GM23338 (cell line): ENCODE measurements at regions not wholly inside any gene's neighbourhood (a gene's known extent, or its start where the extent isn't known, plus 50 kb on each side); places are given as distances from the start of the nearest gene placed in this dataset.

Source experiments
- ATAC-seq: fragments of 200-7000 bp; cut with Tn5 transposase; 3 replicates; pipeline ENCODE4 v1.9.1; 2020
- DNase-seq: peaks from one replicate; pipeline ENCODE4 v3.0.0-alpha.2; 2015; ENCODE audit warnings: low spot score
- H2AFZ ChIP-seq: fragments of 200-600 bp; sonication (generic); 2 replicates; pipeline ENCODE4 v1.8.0; 2016; ENCODE audit warnings: antibody characterized with exemption, mild to moderate bottlenecking, moderate library complexity
- H3F3A ChIP-seq: fragments of 200-600 bp; sonication (generic); replicated peaks from 2 replicates; pipeline ENCODE4 v1.8.0; 2017; ENCODE audit warnings: antibody characterized with exemption, mixed run types, low read depth
- H3K27ac ChIP-seq: fragments of 200-600 bp; sonication (generic); 2 replicates; pipeline ENCODE4 v1.6.1; 2016; ENCODE audit warnings: low read depth
- H3K27me3 ChIP-seq: fragments of 200-600 bp; sonication (generic); 2 replicates; pipeline ENCODE4 v1.8.0; 2016; ENCODE audit warnings: mild to moderate bottlenecking, mixed run types, moderate library complexity; ENCODE audit not compliant: insufficient read depth
- H3K36me3 ChIP-seq: fragments of 200-600 bp; sonication (generic); 2 replicates; pipeline ENCODE4 v1.8.0; 2016; ENCODE audit warnings: mild to moderate bottlenecking; ENCODE audit not compliant: insufficient read depth
- H3K4me1 ChIP-seq: fragments of 200-600 bp; sonication (generic); 2 replicates; pipeline ENCODE4 v1.8.0; 2016; ENCODE audit warnings: mild to moderate bottlenecking, moderate library complexity; ENCODE audit not compliant: insufficient read depth
- H3K4me2 ChIP-seq: fragments of 200-600 bp; sonication (generic); 2 replicates; pipeline ENCODE4 v1.7.1; 2017; ENCODE audit warnings: mixed run types
- H3K4me3 ChIP-seq: fragments of 200-600 bp; sonication (generic); 2 replicates; pipeline ENCODE4 v1.6.1; 2016; ENCODE audit warnings: mixed run types
- H3K79me2 ChIP-seq: fragments of 200-600 bp; sonication (generic); replicated peaks from 2 replicates; pipeline ENCODE4 v1.8.0; 2017; ENCODE audit warnings: mild to moderate bottlenecking; ENCODE audit not compliant: insufficient read depth
- H3K9me2 ChIP-seq: fragments of 200-600 bp; sonication (generic); 2 replicates; pipeline ENCODE4 v1.8.0; 2017; ENCODE audit not compliant: insufficient read depth
- H4K20me1 ChIP-seq: fragments of 200-600 bp; sonication (generic); replicated peaks from 2 replicates; pipeline ENCODE4 v1.8.0; 2017; ENCODE audit warnings: mild to moderate bottlenecking; ENCODE audit not compliant: insufficient read depth
- H3K27ac Mint-ChIP-seq: 2 replicates; pipeline ENCODE4 v1.8.0; 2020; ENCODE audit warnings: inconsistent platforms, mild to moderate bottlenecking, moderate library complexity, mixed read lengths
- H3K27me3 Mint-ChIP-seq: 3 replicates; pipeline ENCODE4 v1.8.0; 2022; ENCODE audit warnings: low read depth, mild to moderate bottlenecking, moderate library complexity, mixed read lengths, inconsistent platforms; ENCODE audit not compliant: insufficient read depth, poor library complexity
- H3K36me3 Mint-ChIP-seq: 3 replicates; pipeline ENCODE4 v1.8.0; 2021; ENCODE audit warnings: low read depth, mild to moderate bottlenecking, inconsistent platforms, moderate library complexity, mixed read lengths
- H3K4me1 Mint-ChIP-seq: 3 replicates; pipeline ENCODE4 v1.8.0; 2020; ENCODE audit warnings: mild to moderate bottlenecking, inconsistent platforms, mixed read lengths
- H3K4me3 Mint-ChIP-seq: 3 replicates; pipeline ENCODE4 v1.8.0; 2021; ENCODE audit warnings: moderate library complexity, mild to moderate bottlenecking, inconsistent platforms, mixed read lengths
- H3K9me3 Mint-ChIP-seq: 3 replicates; pipeline ENCODE4 v1.8.0; 2020; ENCODE audit warnings: moderate library complexity, mild to moderate bottlenecking, inconsistent platforms, mixed read lengths
- CREB1 ChIP-seq: fragments of 250-450 bp; sonication (Bioruptor Pico); IDR thresholded peaks from 2 replicates; pipeline ENCODE4 v1.5.0; 2020; ENCODE audit warnings: low read depth, mild to moderate bottlenecking, moderate library complexity
- ETS1 ChIP-seq: IDR thresholded peaks from 2 replicates; pipeline ENCODE4 v1.6.1; 2016; ENCODE audit warnings: antibody characterized with exemption
- EZH2phosphoT487 ChIP-seq: fragments of 200-600 bp; sonication (generic); IDR thresholded peaks from one replicate; pipeline ENCODE4 v1.8.1; 2018; ENCODE audit warnings: antibody characterized with exemption; ENCODE audit not compliant: unreplicated experiment
- JUNB ChIP-seq: IDR thresholded peaks from one replicate; pipeline ENCODE4 v1.6.1; 2016; ENCODE audit warnings: antibody characterized with exemption; ENCODE audit not compliant: unreplicated experiment
- ZNF114 ChIP-seq: fragments of 250-450 bp; sonication (Bioruptor Pico); IDR thresholded peaks from 2 replicates; pipeline ENCODE4 v1.5.0; 2020; ENCODE audit warnings: mild to moderate bottlenecking, moderate library complexity
- ZNF331 ChIP-seq: fragments of 250-450 bp; sonication (Bioruptor Pico); IDR thresholded peaks from 2 replicates; pipeline ENCODE4 v1.5.0; 2020; ENCODE audit warnings: low read depth, mild to moderate bottlenecking, moderate library complexity
- TF ChIP-seq, protein P1 (sequence below): fragments of 250-450 bp; sonication (Bioruptor Pico); IDR thresholded peaks from 2 replicates; pipeline ENCODE4 v1.5.0; 2020; ENCODE audit warnings: mild to moderate bottlenecking, moderate library complexity

GRCh38 chr12:89073659-89074058 is 278.6 kb downstream of the DUSP6 start:
- no peaks in the 10 kb centered on the region for H3K79me2 ChIP-seq
- Mint-ChIP-seq H3K27me3 (no peaks in the 10 kb centered on the region), H3K27ac (no peak overlapping the region), H3K4me3 (no peak overlapping the region), H3K36me3 (no peaks in the 10 kb centered on the region), H3K4me1 (peaks cover 28% of the 10 kb centered on the region), H3K9me3 (no peaks in the 10 kb centered on the region)
- peaks cover 27% of the 10 kb centered on the region; the same call in 1 of the 2 replicates for H3K4me1 ChIP-seq
- no peaks in the 10 kb centered on the region for H4K20me1 ChIP-seq
- no peak overlapping the region for H3K4me2 ChIP-seq
- no peak for ATAC-seq
- no peak overlapping the region for H3K4me3 ChIP-seq
- no peak for DNase-seq
- no peaks in the 10 kb centered on the region for H3K9me2 ChIP-seq
- H3K27me3 ChIP-seq: no peaks in the 10 kb centered on the region
- no peaks in the 10 kb centered on the region for H3F3A ChIP-seq
- no peak for TF ChIP-seq JUNB
- TF ChIP-seq, protein P1, sequence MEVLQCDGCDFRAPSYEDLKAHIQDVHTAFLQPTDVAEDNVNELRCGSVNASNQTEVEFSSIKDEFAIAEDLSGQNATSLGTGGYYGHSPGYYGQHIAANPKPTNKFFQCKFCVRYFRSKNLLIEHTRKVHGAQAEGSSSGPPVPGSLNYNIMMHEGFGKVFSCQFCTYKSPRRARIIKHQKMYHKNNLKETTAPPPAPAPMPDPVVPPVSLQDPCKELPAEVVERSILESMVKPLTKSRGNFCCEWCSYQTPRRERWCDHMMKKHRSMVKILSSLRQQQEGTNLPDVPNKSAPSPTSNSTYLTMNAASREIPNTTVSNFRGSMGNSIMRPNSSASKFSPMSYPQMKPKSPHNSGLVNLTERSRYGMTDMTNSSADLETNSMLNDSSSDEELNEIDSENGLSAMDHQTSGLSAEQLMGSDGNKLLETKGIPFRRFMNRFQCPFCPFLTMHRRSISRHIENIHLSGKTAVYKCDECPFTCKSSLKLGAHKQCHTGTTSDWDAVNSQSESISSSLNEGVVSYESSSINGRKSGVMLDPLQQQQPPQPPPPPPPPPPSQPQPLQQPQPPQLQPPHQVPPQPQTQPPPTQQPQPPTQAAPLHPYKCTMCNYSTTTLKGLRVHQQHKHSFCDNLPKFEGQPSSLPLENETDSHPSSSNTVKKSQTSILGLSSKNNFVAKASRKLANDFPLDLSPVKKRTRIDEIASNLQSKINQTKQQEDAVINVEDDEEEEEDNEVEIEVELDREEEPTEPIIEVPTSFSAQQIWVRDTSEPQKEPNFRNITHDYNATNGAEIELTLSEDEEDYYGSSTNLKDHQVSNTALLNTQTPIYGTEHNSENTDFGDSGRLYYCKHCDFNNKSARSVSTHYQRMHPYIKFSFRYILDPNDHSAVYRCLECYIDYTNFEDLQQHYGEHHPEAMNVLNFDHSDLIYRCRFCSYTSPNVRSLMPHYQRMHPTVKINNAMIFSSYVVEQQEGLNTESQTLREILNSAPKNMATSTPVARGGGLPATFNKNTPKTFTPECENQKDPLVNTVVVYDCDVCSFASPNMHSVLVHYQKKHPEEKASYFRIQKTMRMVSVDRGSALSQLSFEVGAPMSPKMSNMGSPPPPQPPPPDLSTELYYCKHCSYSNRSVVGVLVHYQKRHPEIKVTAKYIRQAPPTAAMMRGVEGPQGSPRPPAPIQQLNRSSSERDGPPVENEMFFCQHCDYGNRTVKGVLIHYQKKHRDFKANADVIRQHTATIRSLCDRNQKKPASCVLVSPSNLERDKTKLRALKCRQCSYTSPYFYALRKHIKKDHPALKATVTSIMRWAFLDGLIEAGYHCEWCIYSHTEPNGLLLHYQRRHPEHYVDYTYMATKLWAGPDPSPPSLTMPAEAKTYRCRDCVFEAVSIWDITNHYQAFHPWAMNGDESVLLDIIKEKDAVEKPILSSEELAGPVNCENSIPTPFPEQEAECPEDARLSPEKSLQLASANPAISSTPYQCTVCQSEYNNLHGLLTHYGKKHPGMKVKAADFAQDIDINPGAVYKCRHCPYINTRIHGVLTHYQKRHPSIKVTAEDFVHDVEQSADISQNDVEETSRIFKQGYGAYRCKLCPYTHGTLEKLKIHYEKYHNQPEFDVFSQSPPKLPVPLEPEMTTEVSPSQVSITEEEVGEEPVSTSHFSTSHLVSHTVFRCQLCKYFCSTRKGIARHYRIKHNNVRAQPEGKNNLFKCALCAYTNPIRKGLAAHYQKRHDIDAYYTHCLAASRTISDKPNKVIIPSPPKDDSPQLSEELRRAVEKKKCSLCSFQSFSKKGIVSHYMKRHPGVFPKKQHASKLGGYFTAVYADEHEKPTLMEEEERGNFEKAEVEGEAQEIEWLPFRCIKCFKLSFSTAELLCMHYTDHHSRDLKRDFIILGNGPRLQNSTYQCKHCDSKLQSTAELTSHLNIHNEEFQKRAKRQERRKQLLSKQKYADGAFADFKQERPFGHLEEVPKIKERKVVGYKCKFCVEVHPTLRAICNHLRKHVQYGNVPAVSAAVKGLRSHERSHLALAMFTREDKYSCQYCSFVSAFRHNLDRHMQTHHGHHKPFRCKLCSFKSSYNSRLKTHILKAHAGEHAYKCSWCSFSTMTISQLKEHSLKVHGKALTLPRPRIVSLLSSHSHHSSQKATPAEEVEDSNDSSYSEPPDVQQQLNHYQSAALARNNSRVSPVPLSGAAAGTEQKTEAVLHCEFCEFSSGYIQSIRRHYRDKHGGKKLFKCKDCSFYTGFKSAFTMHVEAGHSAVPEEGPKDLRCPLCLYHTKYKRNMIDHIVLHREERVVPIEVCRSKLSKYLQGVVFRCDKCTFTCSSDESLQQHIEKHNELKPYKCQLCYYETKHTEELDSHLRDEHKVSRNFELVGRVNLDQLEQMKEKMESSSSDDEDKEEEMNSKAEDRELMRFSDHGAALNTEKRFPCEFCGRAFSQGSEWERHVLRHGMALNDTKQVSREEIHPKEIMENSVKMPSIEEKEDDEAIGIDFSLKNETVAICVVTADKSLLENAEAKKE: no peak
- no peak for TF ChIP-seq EZH2phosphoT487
- TF ChIP-seq ZNF114 (CRISPR knock-in tag): no peak
- TF ChIP-seq ZNF331 (CRISPR knock-in tag): no peak
- TF ChIP-seq CREB1: no peak
- TF ChIP-seq ETS1: no peak
- H3K27ac ChIP-seq: no peak overlapping the region
- H2AFZ ChIP-seq: no peak overlapping the region
- no peaks in the 10 kb centered on the region for H3K36me3 ChIP-seq
